SK-N-SH (cell line): ENCODE measurements at regions not wholly inside any gene's neighbourhood (a gene's known extent, or its start where the extent isn't known, plus 50 kb on each side); places are given as distances from the start of the nearest gene placed in this dataset.

ENCODE experiments used
- ELF1 ChIP-seq: IDR thresholded peaks from 2 replicates; pipeline ENCODE4 v1.4.0; 2012
- EP300 ChIP-seq, 2 experiments: IDR thresholded peaks; 2 replicates each; pipeline versions ENCODE4 v1.4.0 to v1.6.1; 2012; ENCODE audit warnings: borderline replicate concordance in 1 of 2, low read depth in 1 of 2, low read length in 1 of 2
- FOSL2 ChIP-seq: IDR thresholded peaks from 2 replicates; pipeline ENCODE4 v1.4.0; 2012; ENCODE audit warnings: low read depth, mild to moderate bottlenecking, moderate library complexity, borderline replicate concordance
- MXI1 ChIP-seq: IDR thresholded peaks from 2 replicates; pipeline ENCODE4 v1.6.1; 2012; ENCODE audit warnings: mild to moderate bottlenecking, low read depth, low read length, improper control_type of control experiment
- NFIC ChIP-seq: IDR thresholded peaks from 2 replicates; pipeline ENCODE4 v1.4.0; 2012; ENCODE audit warnings: borderline replicate concordance
- RAD21 ChIP-seq: IDR thresholded peaks from 2 replicates; pipeline ENCODE4 v1.6.1; 2012; ENCODE audit warnings: mild to moderate bottlenecking, low read length
- RCOR1 ChIP-seq: fragments of 150-350 bp; IDR thresholded peaks from 2 replicates; pipeline ENCODE4 v1.6.1; 2017; ENCODE audit warnings: antibody characterized with exemption, low read length
- RFX5 ChIP-seq: IDR thresholded peaks from 2 replicates; pipeline ENCODE4 v1.6.1; 2012; ENCODE audit warnings: mild to moderate bottlenecking, improper control_type of control experiment, low read length
- RXRA ChIP-seq: IDR thresholded peaks from 2 replicates; pipeline ENCODE4 v1.4.0; 2012; ENCODE audit warnings: low read depth, mild to moderate bottlenecking, borderline replicate concordance
- TAF1 ChIP-seq: IDR thresholded peaks from 2 replicates; pipeline ENCODE4 v1.6.1; 2012; ENCODE audit warnings: low read depth, mild to moderate bottlenecking, low read length, moderate library complexity, borderline replicate concordance
- TF ChIP-seq, protein P1 (sequence below): fragments of 200-600 bp; sonication (generic); IDR thresholded peaks from 2 replicates; pipeline ENCODE4 v1.6.1; 2017; ENCODE audit warnings: antibody characterized with exemption, mild to moderate bottlenecking, moderate library complexity
- TF ChIP-seq, protein P2 (sequence below): fragments of 150-350 bp; IDR thresholded peaks from 2 replicates; pipeline ENCODE4 v1.6.1; 2017; ENCODE audit warnings: antibody characterized with exemption, low read length, low read depth, borderline replicate concordance
- TF ChIP-seq, protein P3 (sequence below): IDR thresholded peaks from 2 replicates; pipeline ENCODE4 v1.4.0; 2012; ENCODE audit warnings: low read depth

DNA sequence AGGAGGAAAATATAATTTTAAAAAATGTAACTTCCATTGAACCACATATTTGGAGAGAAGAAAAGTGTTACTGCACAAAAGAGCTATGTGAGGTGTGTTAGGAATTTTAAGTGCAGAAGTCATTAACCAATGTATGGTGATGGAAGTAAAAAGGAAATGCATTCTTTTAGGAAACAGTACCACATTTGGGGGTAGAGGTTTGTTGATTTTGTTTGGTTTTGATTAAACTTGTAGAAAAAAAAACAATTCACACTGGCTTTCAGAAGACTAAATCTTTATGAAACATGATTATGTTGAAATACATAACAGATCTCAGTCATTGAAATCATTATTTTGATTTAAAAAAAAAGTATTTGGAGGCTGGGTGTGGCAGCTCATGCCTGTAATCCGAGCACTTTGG is 1287.0 kb upstream of the GJE1 start:
- TF ChIP-seq MXI1 (no peak), RAD21 (no peak), RFX5 (no peak), NFIC (no peak), TAF1 (no peak), ELF1 (no peak), EP300 (IDR thresholded peaks at IDR 0.05; ENCODE audit: borderline replicate concordance in 1 of 2, low read depth in 1 of 2, low read length in 1 of 2) (no peak), RXRA (no peak), FOSL2 (no peak), RCOR1 (no peak)
- TF ChIP-seq, protein P1, sequence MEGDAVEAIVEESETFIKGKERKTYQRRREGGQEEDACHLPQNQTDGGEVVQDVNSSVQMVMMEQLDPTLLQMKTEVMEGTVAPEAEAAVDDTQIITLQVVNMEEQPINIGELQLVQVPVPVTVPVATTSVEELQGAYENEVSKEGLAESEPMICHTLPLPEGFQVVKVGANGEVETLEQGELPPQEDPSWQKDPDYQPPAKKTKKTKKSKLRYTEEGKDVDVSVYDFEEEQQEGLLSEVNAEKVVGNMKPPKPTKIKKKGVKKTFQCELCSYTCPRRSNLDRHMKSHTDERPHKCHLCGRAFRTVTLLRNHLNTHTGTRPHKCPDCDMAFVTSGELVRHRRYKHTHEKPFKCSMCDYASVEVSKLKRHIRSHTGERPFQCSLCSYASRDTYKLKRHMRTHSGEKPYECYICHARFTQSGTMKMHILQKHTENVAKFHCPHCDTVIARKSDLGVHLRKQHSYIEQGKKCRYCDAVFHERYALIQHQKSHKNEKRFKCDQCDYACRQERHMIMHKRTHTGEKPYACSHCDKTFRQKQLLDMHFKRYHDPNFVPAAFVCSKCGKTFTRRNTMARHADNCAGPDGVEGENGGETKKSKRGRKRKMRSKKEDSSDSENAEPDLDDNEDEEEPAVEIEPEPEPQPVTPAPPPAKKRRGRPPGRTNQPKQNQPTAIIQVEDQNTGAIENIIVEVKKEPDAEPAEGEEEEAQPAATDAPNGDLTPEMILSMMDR: no peak
- TF ChIP-seq, protein P2, sequence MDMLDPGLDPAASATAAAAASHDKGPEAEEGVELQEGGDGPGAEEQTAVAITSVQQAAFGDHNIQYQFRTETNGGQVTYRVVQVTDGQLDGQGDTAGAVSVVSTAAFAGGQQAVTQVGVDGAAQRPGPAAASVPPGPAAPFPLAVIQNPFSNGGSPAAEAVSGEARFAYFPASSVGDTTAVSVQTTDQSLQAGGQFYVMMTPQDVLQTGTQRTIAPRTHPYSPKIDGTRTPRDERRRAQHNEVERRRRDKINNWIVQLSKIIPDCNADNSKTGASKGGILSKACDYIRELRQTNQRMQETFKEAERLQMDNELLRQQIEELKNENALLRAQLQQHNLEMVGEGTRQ: no peak
- TF ChIP-seq, protein P3, sequence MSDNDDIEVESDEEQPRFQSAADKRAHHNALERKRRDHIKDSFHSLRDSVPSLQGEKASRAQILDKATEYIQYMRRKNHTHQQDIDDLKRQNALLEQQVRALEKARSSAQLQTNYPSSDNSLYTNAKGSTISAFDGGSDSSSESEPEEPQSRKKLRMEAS: no peak
